OCI-LY7 (cell line): ENCODE measurements at regions not wholly inside any gene's neighbourhood (a gene's known extent, or its start where the extent isn't known, plus 50 kb on each side); places are given as distances from the start of the nearest gene placed in this dataset.

Experiments used
- EZH2phosphoT487 ChIP-seq: fragments of 200-600 bp; sonication (generic); IDR thresholded peaks from 2 replicates; pipeline ENCODE4 v1.6.1; 2018; ENCODE audit warnings: low read depth, borderline replicate concordance, mild to moderate bottlenecking, mixed run types, antibody characterized with exemption, low read length, moderate library complexity, mixed read lengths
- TF ChIP-seq, protein P1 (sequence below): fragments of 200-600 bp; sonication (generic); conservative IDR thresholded peaks from 2 replicates; pipeline ENCODE4 v1.5.1; 2014; ENCODE audit warnings: mild to moderate bottlenecking, antibody characterized with exemption, low read length, moderate library complexity, mixed read lengths

DNA sequence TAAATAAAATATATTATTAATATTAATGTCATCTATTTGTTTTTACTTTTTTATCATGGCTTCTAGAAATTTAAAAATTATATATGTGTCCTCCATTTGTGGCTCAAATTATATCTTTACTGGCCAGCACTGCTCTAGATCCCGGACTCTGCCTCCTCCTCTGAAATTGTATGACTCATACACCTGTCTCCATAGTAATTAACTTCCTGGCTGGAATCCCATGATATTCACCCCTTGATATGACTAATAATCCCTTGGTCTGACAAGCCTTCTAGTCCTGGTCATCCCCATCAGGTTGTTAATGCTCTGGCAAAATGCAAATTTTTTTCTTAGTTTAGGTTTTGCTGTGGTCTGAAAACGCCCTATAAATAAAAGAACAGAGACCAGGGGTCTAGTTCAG, 116.2 kb downstream of the BMP4 start:
- TF ChIP-seq, protein P1, sequence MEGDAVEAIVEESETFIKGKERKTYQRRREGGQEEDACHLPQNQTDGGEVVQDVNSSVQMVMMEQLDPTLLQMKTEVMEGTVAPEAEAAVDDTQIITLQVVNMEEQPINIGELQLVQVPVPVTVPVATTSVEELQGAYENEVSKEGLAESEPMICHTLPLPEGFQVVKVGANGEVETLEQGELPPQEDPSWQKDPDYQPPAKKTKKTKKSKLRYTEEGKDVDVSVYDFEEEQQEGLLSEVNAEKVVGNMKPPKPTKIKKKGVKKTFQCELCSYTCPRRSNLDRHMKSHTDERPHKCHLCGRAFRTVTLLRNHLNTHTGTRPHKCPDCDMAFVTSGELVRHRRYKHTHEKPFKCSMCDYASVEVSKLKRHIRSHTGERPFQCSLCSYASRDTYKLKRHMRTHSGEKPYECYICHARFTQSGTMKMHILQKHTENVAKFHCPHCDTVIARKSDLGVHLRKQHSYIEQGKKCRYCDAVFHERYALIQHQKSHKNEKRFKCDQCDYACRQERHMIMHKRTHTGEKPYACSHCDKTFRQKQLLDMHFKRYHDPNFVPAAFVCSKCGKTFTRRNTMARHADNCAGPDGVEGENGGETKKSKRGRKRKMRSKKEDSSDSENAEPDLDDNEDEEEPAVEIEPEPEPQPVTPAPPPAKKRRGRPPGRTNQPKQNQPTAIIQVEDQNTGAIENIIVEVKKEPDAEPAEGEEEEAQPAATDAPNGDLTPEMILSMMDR, result no peak
- TF ChIP-seq EZH2phosphoT487, result no peak
